ENCODE measurements at regions not wholly inside any gene's neighbourhood (a gene's known extent, or its start where the extent isn't known, plus 50 kb on each side); places are given as distances from the start of the nearest gene placed in this dataset.

DNA sequence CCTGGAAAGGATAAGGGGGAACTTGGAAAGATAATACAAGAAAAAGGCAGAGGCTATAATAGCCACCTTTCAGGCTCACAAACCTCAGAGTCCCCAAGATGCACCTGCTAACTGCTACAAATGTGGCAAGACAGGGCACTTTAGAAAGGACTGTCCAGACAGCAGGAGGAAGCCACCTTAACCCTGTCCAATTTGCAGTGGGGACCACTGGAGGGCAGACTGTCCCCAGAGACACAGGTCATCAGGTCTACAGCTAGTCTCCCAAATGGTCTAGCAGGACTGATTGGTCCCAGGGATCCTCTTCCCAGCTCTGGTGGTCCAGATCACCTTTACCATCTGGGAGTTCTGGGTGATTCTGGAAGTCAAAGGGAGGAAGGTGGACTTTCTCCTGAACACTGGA is 882.5 kb upstream of the GBE1 start:
- TF ChIP-seq, protein P1, sequence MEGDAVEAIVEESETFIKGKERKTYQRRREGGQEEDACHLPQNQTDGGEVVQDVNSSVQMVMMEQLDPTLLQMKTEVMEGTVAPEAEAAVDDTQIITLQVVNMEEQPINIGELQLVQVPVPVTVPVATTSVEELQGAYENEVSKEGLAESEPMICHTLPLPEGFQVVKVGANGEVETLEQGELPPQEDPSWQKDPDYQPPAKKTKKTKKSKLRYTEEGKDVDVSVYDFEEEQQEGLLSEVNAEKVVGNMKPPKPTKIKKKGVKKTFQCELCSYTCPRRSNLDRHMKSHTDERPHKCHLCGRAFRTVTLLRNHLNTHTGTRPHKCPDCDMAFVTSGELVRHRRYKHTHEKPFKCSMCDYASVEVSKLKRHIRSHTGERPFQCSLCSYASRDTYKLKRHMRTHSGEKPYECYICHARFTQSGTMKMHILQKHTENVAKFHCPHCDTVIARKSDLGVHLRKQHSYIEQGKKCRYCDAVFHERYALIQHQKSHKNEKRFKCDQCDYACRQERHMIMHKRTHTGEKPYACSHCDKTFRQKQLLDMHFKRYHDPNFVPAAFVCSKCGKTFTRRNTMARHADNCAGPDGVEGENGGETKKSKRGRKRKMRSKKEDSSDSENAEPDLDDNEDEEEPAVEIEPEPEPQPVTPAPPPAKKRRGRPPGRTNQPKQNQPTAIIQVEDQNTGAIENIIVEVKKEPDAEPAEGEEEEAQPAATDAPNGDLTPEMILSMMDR (IDR thresholded peaks at IDR 0.05): no peak
- no peak for TF ChIP-seq POLR2A (IDR thresholded peaks at IDR 0.05)
- no peak for TF ChIP-seq POLR2AphosphoS5 (IDR thresholded peaks at IDR 0.05)
- TF ChIP-seq EP300 (IDR thresholded peaks at IDR 0.05): no peak
